ENCODE measurements at regions not wholly inside any gene's neighbourhood (a gene's known extent, or its start where the extent isn't known, plus 50 kb on each side); places are given as distances from the start of the nearest gene placed in this dataset.

GRCh38 chr6:78599526-78599925 is 267.8 kb upstream of the IRAK1BP1 start:
- TF ChIP-seq CTCF (IDR thresholded peaks at IDR 0.05) (no peak), EP300 (IDR thresholded peaks at IDR 0.05) (no peak), POLR2AphosphoS5 (IDR thresholded peaks at IDR 0.05) (no peak), POLR2A (IDR thresholded peaks at IDR 0.05) (no peak)

GRCh38 chr6:78605909-78606446 is 261.4 kb upstream of the IRAK1BP1 start:
- WGBS, 5 donors: 42 to 68% (median 65%) methylated on average over 2 of the region's 2 CpGs
- no peaks in the 10 kb centered on the region for H3K27me3 ChIP-seq
- no peaks in the 10 kb centered on the region for H3K4me1 ChIP-seq
- intact Hi-C loops (cut with DNase I; ENCODE audit: low total_unique reads): no loop called here
- TF ChIP-seq EP300 (IDR thresholded peaks at IDR 0.05) (no peak), POLR2A (IDR thresholded peaks at IDR 0.05) (no peak), CTCF (IDR thresholded peaks at IDR 0.05) (no peak), POLR2AphosphoS5 (IDR thresholded peaks at IDR 0.05) (no peak)
- H3K9me3 ChIP-seq: no peaks in the 10 kb centered on the region
- no peak overlapping the region for H3K27ac ChIP-seq
- no peaks in the 10 kb centered on the region for H3K36me3 ChIP-seq
- DNase-seq: peak in 1 of 2 donors; percentile 53
- no peak overlapping the region for H3K4me3 ChIP-seq

More at GRCh38 chr6:78599526-78599925, 267.8 kb upstream of the IRAK1BP1 start:
- Histone ChIP-seq H3K36me3 (no peaks in the 10 kb centered on the region), H3K9me3 (no peaks in the 10 kb centered on the region), H3K27ac (no peak overlapping the region), H3K4me1 (no peaks in the 10 kb centered on the region), H3K4me3 (no peak overlapping the region), H3K27me3 (no peaks in the 10 kb centered on the region)
- intact Hi-C loops (cut with DNase I; ENCODE audit: low total_unique reads): no loop called here
- DNase-seq: no peak
- 67 to 88% (median 75%) methylated on average over 2 of the region's 2 CpGs for WGBS, 5 donors

GRCh38 chr6:78607189-78607588 is 260.2 kb upstream of the IRAK1BP1 start:
- intact Hi-C loops (cut with DNase I; ENCODE audit: low total_unique reads): no loop called here
- WGBS, 5 donors: 74 to 100% (median 94%) methylated on average over 1 of the region's 1 CpG
- TF ChIP-seq POLR2A (IDR thresholded peaks at IDR 0.05) (no peak), POLR2AphosphoS5 (IDR thresholded peaks at IDR 0.05) (no peak), EP300 (IDR thresholded peaks at IDR 0.05) (no peak), CTCF (IDR thresholded peaks at IDR 0.05) (no peak)

GRCh38 chr6:78611102-78611620 is 256.2 kb upstream of the IRAK1BP1 start:
- Histone ChIP-seq H3K27ac (no peak overlapping the region), H3K4me3 (no peak overlapping the region), H3K9me3 (no peaks in the 10 kb centered on the region), H3K27me3 (no peaks in the 10 kb centered on the region), H3K36me3 (no peaks in the 10 kb centered on the region), H3K4me1 (no peaks in the 10 kb centered on the region)
- 40 to 47% (median 42%) methylated on average over 7 of the region's 7 CpGs for WGBS, 5 donors
- intact Hi-C loops (cut with DNase I; ENCODE audit: low total_unique reads): no loop called here
- no peak for TF ChIP-seq POLR2AphosphoS5 (IDR thresholded peaks at IDR 0.05)
- no peak for TF ChIP-seq CTCF (IDR thresholded peaks at IDR 0.05)
- no peak for TF ChIP-seq EP300 (IDR thresholded peaks at IDR 0.05)
- DNase-seq: no peak

More at GRCh38 chr6:78607189-78607588, 260.2 kb upstream of the IRAK1BP1 start:
- Histone ChIP-seq H3K4me1 (no peaks in the 10 kb centered on the region), H3K9me3 (no peaks in the 10 kb centered on the region), H3K4me3 (no peak overlapping the region), H3K27me3 (no peaks in the 10 kb centered on the region), H3K36me3 (no peaks in the 10 kb centered on the region), H3K27ac (no peak overlapping the region)
- DNase-seq: no peak
